ENCODE measurements at regions not wholly inside any gene's neighbourhood (a gene's known extent, or its start where the extent isn't known, plus 50 kb on each side); places are given as distances from the start of the nearest gene placed in this dataset.
"Not testable (repeated sequence)": the region's sequence is repeated elsewhere in the genome, so short reads cannot be mapped to it uniquely, and the experiment has no call there.

DNA sequence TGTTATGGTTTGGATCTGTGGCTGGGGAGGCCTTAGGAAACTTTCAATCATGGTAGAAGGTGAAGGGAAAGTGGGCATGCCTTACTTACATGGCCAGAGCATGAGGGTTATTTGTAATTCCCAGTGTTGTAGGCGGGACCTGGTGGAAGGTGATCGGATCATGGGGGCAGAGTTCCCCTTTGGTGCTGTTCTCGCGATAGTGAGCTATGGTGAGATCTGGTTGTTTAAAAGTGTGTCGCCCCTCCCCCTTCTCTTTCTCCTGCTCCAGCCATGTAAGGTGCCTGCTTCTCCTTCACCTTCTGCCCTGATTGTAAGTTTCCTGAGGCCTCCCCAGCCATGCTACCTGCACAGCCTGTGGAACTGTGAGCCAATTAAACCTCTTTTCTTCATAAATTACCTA is 145.8 kb downstream of the TFAP2C start:
- no peaks in the 10 kb centered on the region for H3K9me3 ChIP-seq (replicated peaks; ENCODE audit: low read length)
- H3K9ac ChIP-seq (ENCODE audit: low read depth, low read length), result no peak overlapping the region
- no peaks in the 10 kb centered on the region for H3K36me3 ChIP-seq (ENCODE audit: insufficient read depth, low read length)
- no peak overlapping the region for H3K4me3 ChIP-seq (ENCODE audit: low read length)
- H3K4me2 ChIP-seq (ENCODE audit: low read length), result no peak overlapping the region
- no peaks in the 10 kb centered on the region for H3K27me3 ChIP-seq (ENCODE audit: control insufficient read depth, insufficient read depth, low read length)
- no peaks in the 10 kb centered on the region for H3K4me1 ChIP-seq (ENCODE audit: control insufficient read depth, insufficient read depth, low read length)

DNA sequence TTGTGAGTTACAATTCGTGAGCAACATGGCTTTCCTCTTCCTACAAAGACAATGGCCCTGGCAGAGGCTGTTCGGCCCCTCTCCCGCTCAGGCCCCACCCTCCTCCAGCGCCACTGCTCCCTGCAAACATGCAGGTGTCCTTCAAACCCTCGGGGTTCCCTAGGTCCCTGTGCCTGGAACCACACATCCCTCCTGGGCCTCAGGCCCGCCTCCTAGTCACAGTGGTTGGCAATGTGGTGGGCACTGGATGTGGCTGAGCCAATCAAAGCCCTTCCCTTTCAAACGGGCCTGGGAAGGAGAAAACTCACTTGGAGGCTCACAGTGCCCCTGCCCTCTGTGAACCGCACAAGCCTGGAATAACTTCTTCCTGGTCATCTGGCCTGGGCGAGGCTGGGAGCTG is 147.2 kb downstream of the TFAP2C start:
- H3K4me3 ChIP-seq (ENCODE audit: low read length), result no peak overlapping the region
- no peaks in the 10 kb centered on the region for H3K36me3 ChIP-seq (ENCODE audit: insufficient read depth, low read length)
- no peak overlapping the region for H3K4me2 ChIP-seq (ENCODE audit: low read length)
- no peaks in the 10 kb centered on the region for H3K4me1 ChIP-seq (ENCODE audit: control insufficient read depth, insufficient read depth, low read length)
- H3K9me3 ChIP-seq (replicated peaks; ENCODE audit: low read length), result no peaks in the 10 kb centered on the region
- no peak overlapping the region for H3K9ac ChIP-seq (ENCODE audit: low read depth, low read length)
- H3K27me3 ChIP-seq (ENCODE audit: control insufficient read depth, insufficient read depth, low read length), result no peaks in the 10 kb centered on the region

DNA sequence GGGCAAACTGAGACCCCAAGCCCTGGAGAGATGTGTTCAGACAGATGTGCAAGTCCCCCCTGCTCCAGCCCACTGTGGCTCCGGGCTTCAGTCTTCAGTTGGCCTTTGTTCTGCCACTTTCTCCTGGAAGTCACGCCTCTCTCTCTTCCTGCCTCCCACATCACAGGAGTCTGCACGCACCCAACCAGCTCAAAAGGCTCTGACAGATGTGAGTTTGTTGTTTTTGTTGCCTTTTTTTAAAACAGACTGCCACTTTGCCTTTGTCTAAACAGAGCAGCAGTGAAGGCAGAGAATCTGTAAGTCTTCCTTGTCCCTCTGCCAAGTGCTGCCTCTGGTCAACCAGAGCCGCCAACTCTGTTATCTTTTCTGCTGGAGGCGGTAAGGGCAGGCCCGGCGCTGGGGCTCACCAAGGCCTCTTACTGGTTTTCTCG is 149.7 kb downstream of the TFAP2C start:
- H3K9ac ChIP-seq (ENCODE audit: low read depth, low read length), result no peak overlapping the region

DNA sequence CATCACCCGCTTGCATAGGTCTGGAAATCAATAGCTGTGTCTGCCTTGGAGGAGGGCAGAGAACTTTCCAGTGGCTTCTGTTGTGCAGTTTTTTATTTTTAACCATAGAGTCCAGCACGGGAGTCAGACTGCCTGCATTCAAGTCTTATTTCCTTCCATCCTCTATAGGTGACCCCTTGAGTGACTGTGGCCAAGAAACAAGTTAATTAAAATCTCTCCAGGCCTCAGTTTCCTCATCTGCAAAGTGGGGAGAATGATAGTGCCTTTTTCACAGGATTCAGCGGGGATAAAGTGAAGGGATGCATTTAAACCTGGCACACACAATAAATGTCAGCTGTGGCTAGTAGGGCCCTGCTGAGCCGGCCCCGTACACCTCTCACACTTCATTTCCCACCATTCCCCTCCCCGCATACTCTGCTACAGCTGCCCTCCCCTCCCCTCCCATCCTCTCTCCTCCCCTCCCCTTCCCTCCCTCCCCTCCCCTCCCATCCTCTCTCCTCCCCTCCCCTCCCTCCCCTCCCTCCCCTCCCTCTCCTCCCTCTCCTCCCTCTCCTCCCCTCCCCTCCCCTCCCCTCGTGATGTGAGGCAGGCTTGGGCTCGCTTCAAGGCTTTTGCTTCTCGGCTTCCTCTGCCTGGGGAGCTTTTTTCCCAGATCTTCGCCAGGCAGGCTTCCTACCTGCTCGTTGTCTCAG is 150.5 kb downstream of the TFAP2C start:
- Histone ChIP-seq H3K36me3 (ENCODE audit: insufficient read depth, low read length) (no peaks in the 10 kb centered on the region), H3K9me3 (replicated peaks; ENCODE audit: low read length) (no peaks in the 10 kb centered on the region), H3K9ac (ENCODE audit: low read depth, low read length) (no peak overlapping the region), H3K27me3 (ENCODE audit: control insufficient read depth, insufficient read depth, low read length) (no peaks in the 10 kb centered on the region), H3K4me1 (ENCODE audit: control insufficient read depth, insufficient read depth, low read length) (no peaks in the 10 kb centered on the region), H3K4me2 (ENCODE audit: low read length) (no peak overlapping the region), H3K4me3 (ENCODE audit: low read length) (no peak overlapping the region)

More for the DNA sequence above, 149.7 kb downstream of the TFAP2C start:
- no peaks in the 10 kb centered on the region for H3K9me3 ChIP-seq (replicated peaks; ENCODE audit: low read length)
- no peak overlapping the region for H3K4me2 ChIP-seq (ENCODE audit: low read length)
- H3K27me3 ChIP-seq (ENCODE audit: control insufficient read depth, insufficient read depth, low read length), result no peaks in the 10 kb centered on the region
- no peaks in the 10 kb centered on the region for H3K36me3 ChIP-seq (ENCODE audit: insufficient read depth, low read length)
- no peak overlapping the region for H3K4me3 ChIP-seq (ENCODE audit: low read length)
- no peaks in the 10 kb centered on the region for H3K4me1 ChIP-seq (ENCODE audit: control insufficient read depth, insufficient read depth, low read length)

DNA sequence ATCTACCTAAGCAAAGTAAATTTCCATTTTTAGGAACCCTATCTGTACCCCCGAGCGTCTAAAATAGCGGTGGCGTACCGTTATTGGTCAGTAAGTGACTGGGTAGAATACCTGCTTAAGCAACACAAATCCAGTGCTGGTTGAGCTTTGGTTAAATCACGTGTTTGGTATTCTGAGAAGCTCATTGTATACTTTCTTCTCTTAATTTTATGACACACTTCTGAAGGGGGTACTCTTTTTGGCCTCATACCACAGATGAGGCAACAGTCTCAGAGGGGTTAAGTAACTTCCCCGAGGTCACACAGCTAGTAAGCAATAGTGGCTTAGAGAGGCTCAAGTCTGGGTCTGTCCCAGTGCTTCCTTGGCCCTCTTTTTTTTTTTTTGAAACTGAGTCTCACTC is 151.2 kb downstream of the TFAP2C start:
- H3K4me3 ChIP-seq (ENCODE audit: low read length), result no peak overlapping the region
- H3K27me3 ChIP-seq (ENCODE audit: control insufficient read depth, insufficient read depth, low read length), result no peaks in the 10 kb centered on the region
- H3K9ac ChIP-seq (ENCODE audit: low read depth, low read length), result no peak overlapping the region
- H3K4me1 ChIP-seq (ENCODE audit: control insufficient read depth, insufficient read depth, low read length), result no peaks in the 10 kb centered on the region
- H3K4me2 ChIP-seq (ENCODE audit: low read length), result no peak overlapping the region
- H3K36me3 ChIP-seq (ENCODE audit: insufficient read depth, low read length), result no peaks in the 10 kb centered on the region
- H3K9me3 ChIP-seq (replicated peaks; ENCODE audit: low read length), result no peaks in the 10 kb centered on the region

DNA sequence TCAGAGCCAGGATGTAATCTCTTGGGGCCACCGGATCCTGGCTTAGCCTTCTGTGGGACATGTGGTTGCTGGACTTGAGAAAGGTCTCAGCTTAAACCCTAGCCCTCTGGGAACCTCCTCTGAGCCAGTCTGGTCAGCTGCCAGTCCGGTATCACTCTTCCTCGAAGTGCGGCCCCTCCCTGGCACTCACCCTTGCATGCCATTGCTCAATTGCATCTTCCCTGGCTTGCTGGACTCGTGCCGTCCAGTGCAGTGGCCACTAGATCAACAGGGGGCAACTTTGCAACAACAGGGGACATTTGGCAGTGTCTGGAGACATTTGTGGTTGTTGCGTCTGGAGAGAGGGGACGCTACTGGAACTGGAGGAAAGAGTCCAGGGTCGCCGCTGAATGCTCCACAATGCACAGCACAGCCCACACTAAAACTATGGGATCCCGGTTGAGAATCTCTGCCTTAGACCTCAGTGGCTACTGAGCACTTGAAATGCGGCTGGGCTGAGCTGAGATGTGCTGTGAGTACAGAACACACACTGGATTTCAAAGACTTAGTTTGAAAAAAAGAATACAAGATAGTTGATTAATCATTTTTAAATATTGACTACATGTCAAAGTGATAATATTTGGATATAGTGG is 152.1 kb downstream of the TFAP2C start:
- Histone ChIP-seq H3K9ac (ENCODE audit: low read depth, low read length) (no peak overlapping the region), H3K9me3 (replicated peaks; ENCODE audit: low read length) (no peaks in the 10 kb centered on the region), H3K4me3 (ENCODE audit: low read length) (no peak overlapping the region), H3K36me3 (ENCODE audit: insufficient read depth, low read length) (no peaks in the 10 kb centered on the region), H3K4me1 (ENCODE audit: control insufficient read depth, insufficient read depth, low read length) (no peaks in the 10 kb centered on the region), H3K27me3 (ENCODE audit: control insufficient read depth, insufficient read depth, low read length) (no peaks in the 10 kb centered on the region), H3K4me2 (ENCODE audit: low read length) (no peak overlapping the region)

DNA sequence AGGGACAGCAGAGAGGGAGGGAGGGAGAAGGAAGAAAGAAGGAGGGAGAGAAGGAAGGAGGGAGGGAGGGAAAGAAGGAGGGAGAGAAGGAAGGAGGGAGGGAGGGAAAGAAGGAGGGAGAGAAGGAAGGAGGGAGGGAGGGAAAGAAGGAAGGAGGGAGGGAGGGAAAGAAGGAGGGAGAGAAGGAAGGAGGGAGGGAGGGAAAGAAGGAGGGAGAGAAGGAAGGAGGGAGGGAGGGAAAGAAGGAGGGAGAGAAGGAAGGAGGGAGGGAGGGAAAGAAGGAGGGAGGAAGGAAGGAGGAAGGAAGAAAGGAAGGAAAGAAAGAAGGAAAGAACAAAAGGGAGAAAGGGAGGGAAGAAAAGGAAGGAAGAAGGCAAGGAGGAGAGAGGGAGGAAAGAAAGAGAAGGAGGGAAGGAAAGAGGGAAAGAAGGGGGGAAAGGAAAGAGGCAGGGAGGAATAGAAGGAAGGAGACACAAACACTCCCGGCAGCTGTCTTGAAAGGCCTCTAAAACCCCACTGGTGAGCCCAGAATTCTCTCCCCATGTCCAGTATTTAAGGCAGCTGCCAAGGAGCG is 153.0 kb downstream of the TFAP2C start:
- not testable (repeated sequence) for H3K9me3 ChIP-seq (replicated peaks; ENCODE audit: low read length); H3K9ac ChIP-seq (ENCODE audit: low read depth, low read length); H3K36me3 ChIP-seq (ENCODE audit: insufficient read depth, low read length); H3K4me2 ChIP-seq (ENCODE audit: low read length); H3K4me1 ChIP-seq (ENCODE audit: control insufficient read depth, insufficient read depth, low read length); H3K4me3 ChIP-seq (ENCODE audit: low read length); H3K27me3 ChIP-seq (ENCODE audit: control insufficient read depth, insufficient read depth, low read length)

DNA sequence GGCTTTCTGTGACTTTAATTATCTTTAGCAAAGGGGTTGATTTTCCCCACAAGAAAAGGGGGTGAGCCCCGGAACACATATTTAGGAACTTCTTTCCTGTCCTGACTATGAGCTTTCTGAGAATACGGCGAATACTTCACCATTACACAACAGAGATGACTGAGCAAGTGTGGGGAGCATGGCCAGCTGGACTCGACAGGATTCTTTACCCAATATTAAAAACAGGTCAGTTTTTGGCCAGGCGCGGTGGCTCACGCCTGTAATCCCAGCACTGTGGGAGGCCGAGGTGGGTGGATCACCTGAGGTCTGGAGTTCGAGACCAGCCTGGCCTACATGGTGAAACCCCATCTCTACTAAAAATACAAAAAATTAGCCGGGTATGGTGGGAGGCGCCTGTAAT is 153.7 kb downstream of the TFAP2C start:
- not testable (repeated sequence) for H3K4me2 ChIP-seq (ENCODE audit: low read length); H3K9ac ChIP-seq (ENCODE audit: low read depth, low read length); H3K4me3 ChIP-seq (ENCODE audit: low read length); H3K36me3 ChIP-seq (ENCODE audit: insufficient read depth, low read length); H3K9me3 ChIP-seq (replicated peaks; ENCODE audit: low read length); H3K27me3 ChIP-seq (ENCODE audit: control insufficient read depth, insufficient read depth, low read length); H3K4me1 ChIP-seq (ENCODE audit: control insufficient read depth, insufficient read depth, low read length)

DNA sequence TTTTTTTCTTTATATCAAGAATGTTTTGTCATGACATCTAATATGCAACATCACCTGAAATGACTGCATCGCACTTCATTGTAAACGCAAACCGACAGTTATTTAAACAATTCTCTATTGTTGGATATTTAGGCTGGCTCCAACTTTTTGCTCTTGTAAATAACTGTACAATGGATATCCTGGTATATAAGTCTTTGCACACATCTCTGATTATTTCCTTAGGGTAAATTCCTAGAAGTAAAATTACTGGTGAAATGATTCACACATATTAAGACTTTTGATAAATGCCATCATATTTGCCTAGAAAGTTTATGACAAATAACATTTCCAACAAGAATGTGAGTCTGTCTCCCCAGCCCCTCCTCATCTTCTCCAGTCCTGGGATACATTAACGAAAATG is 154.7 kb downstream of the TFAP2C start:
- H3K27me3 ChIP-seq (ENCODE audit: control insufficient read depth, insufficient read depth, low read length), result no peaks in the 10 kb centered on the region
- H3K4me2 ChIP-seq (ENCODE audit: low read length), result no peak overlapping the region
- H3K4me3 ChIP-seq (ENCODE audit: low read length), result no peak overlapping the region
- no peaks in the 10 kb centered on the region for H3K9me3 ChIP-seq (replicated peaks; ENCODE audit: low read length)
- H3K9ac ChIP-seq (ENCODE audit: low read depth, low read length), result no peak overlapping the region
- no peaks in the 10 kb centered on the region for H3K36me3 ChIP-seq (ENCODE audit: insufficient read depth, low read length)
- H3K4me1 ChIP-seq (ENCODE audit: control insufficient read depth, insufficient read depth, low read length), result peaks cover 4% of the 10 kb centered on the region

DNA sequence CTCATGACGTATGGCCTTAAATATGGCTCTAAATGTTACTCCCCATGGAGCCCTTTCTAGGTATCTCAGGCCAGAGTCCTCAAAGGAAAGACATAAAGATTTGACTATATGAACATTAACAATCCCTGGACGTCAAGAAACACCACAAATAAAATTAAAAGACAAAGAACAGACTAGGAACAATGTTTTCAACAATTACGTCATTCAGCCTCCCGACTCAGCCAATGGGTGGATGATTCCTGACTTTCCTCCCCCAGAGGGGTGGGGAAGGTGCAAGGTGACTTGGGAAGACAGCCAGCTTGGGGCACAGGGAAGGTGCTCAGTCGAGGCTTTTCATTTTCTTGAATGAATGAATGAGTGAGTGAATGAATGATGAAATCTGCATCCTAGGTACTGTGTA is 157.4 kb downstream of the TFAP2C start:
- H3K4me3 ChIP-seq (ENCODE audit: low read length), result no peak overlapping the region
- H3K27me3 ChIP-seq (ENCODE audit: control insufficient read depth, insufficient read depth, low read length), result no peaks in the 10 kb centered on the region
- H3K36me3 ChIP-seq (ENCODE audit: insufficient read depth, low read length), result no peaks in the 10 kb centered on the region

DNA sequence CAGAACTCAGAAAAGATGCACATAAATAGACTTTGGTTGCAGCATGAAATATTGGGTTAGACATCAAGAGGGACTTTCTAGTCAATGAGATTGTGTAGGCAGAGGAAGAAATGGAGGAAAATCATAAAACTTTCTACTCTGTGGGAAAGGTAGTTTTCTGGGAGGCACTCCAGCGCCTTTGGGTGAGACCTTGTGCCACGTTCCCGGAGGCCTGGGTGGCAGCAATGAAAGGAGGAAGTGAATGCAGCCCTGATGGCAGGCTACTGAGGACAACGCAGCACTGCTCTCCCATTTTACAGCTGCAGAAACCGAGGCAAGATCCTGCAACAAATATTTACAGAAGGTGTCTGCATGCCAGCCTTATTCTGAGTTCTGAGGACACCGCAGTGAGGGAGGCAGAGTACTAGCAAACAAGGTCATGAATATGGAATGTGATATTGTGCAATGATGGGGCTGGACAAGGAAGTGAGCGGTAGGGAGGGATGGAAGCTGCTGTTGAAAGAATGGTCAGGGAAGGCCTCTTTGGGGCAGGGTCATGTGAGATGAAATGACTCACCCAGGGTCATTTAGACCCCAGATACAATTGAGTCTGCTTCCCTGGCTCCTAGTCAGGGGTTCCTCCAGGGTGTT is 159.1 kb downstream of the TFAP2C start:
- Histone ChIP-seq H3K4me1 (ENCODE audit: control insufficient read depth, insufficient read depth, low read length) (peaks cover 4% of the 10 kb centered on the region), H3K36me3 (ENCODE audit: insufficient read depth, low read length) (no peaks in the 10 kb centered on the region), H3K9me3 (replicated peaks; ENCODE audit: low read length) (no peaks in the 10 kb centered on the region), H3K27me3 (ENCODE audit: control insufficient read depth, insufficient read depth, low read length) (no peaks in the 10 kb centered on the region), H3K9ac (ENCODE audit: low read depth, low read length) (peak overlapping the region; percentile 2), H3K4me2 (ENCODE audit: low read length) (peak overlapping the region; percentile 4), H3K4me3 (ENCODE audit: low read length) (no peak overlapping the region)

More for the DNA sequence above, 157.4 kb downstream of the TFAP2C start:
- Histone ChIP-seq H3K9me3 (replicated peaks; ENCODE audit: low read length) (no peaks in the 10 kb centered on the region), H3K4me1 (ENCODE audit: control insufficient read depth, insufficient read depth, low read length) (peaks cover 4% of the 10 kb centered on the region), H3K4me2 (ENCODE audit: low read length) (no peak overlapping the region), H3K9ac (ENCODE audit: low read depth, low read length) (no peak overlapping the region)

Data from skeletal muscle satellite cell (primary cell).